H1 (cell line): ENCODE measurements at regions not wholly inside any gene's neighbourhood (a gene's known extent, or its start where the extent isn't known, plus 50 kb on each side); places are given as distances from the start of the nearest gene placed in this dataset.

Source experiments
- EP300 ChIP-seq, 2 experiments: IDR thresholded peaks; 1 replicate in 1 of 2; 2 replicates in 1 of 2; pipeline ENCODE4 v1.6.1; 2011 to 2012; ENCODE audit warnings: low read depth in 2 of 2, low read length in 2 of 2, mild to moderate bottlenecking in 2 of 2, borderline replicate concordance in 1 of 2, inconsistent platforms in 1 of 2, moderate library complexity in 1 of 2
- EZH2 ChIP-seq: fragments of 200-600 bp; sonication (generic); IDR thresholded peaks from 2 replicates; pipeline ENCODE4 v1.7.1; 2012; ENCODE audit warnings: low read depth, mild to moderate bottlenecking, moderate library complexity, low read length, inconsistent platforms; ENCODE audit not compliant: severe bottlenecking
- FOSL1 ChIP-seq: IDR thresholded peaks from 2 replicates; pipeline ENCODE4 v1.6.1; 2011; ENCODE audit warnings: mild to moderate bottlenecking, low read depth, low read length, moderate library complexity; ENCODE audit not compliant: insufficient read depth
- POLR2A ChIP-seq, 2 experiments: IDR thresholded peaks; 1 replicate in 1 of 2; 2 replicates in 1 of 2; pipeline ENCODE4 v1.6.1; 2011; ENCODE audit warnings: low read depth in 2 of 2, low read length in 2 of 2, mild to moderate bottlenecking in 2 of 2; ENCODE audit errors: control extremely low read depth in 1 of 2
- RFX5 ChIP-seq: IDR thresholded peaks from 2 replicates; pipeline ENCODE4 v1.6.1; 2011; ENCODE audit warnings: low read depth, low read length, improper control_type of control experiment, borderline replicate concordance
- SIN3A ChIP-seq, 2 experiments: IDR thresholded peaks in 1 of 2; conservative IDR thresholded peaks in 1 of 2; 2 replicates each; pipeline ENCODE4 v1.6.1; 2011 to 2012; ENCODE audit warnings: low read length in 2 of 2, improper control_type of control experiment in 1 of 2, low read depth in 1 of 2, mild to moderate bottlenecking in 1 of 2
- TAF1 ChIP-seq: IDR thresholded peaks from 2 replicates; pipeline ENCODE4 v1.6.1; 2011; ENCODE audit warnings: mild to moderate bottlenecking, low read depth, low read length
- TAF7 ChIP-seq: optimal IDR thresholded peaks from 2 replicates; pipeline ENCODE3; 2011; ENCODE audit warnings: low read depth, mild to moderate bottlenecking, inconsistent platforms, low read length, moderate library complexity, borderline replicate concordance
- ZNF274 ChIP-seq: IDR thresholded peaks from 2 replicates; pipeline ENCODE4 v1.7.0; 2012; ENCODE audit warnings: low read length, borderline replicate concordance; ENCODE audit errors: extremely low read depth
- TF ChIP-seq, protein P1 (sequence below), 3 experiments: IDR thresholded peaks; 1 replicate in 2 of 3; 2 replicates in 1 of 3; pipeline versions ENCODE4 v1.5.1 to v1.6.1; 2011; ENCODE audit warnings: low read length in 3 of 3, mild to moderate bottlenecking in 3 of 3, inconsistent platforms in 2 of 3, low read depth in 1 of 3, moderate library complexity in 1 of 3; ENCODE audit not compliant: insufficient read depth in 1 of 3; ENCODE audit errors: control extremely low read depth in 1 of 3

DNA sequence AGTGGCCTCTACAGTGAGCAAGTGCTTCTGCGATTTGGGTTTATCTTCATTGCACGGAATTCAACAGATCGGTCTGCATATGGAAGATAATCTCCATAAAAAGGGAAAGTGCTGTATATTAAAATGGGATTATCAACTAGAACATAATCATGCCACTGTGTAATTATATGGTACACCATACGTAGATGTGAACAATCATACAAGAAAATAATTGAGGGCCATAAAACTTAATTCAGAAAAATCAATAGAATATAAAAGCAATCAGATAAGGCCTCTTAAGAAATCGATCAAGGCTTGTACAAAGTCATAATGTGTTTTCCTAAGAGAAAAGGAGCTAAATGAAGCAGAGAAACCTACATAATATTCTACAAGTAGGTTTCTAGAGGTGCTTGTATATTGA is 157.5 kb upstream of the MGMT start:
- TF ChIP-seq, protein P1, sequence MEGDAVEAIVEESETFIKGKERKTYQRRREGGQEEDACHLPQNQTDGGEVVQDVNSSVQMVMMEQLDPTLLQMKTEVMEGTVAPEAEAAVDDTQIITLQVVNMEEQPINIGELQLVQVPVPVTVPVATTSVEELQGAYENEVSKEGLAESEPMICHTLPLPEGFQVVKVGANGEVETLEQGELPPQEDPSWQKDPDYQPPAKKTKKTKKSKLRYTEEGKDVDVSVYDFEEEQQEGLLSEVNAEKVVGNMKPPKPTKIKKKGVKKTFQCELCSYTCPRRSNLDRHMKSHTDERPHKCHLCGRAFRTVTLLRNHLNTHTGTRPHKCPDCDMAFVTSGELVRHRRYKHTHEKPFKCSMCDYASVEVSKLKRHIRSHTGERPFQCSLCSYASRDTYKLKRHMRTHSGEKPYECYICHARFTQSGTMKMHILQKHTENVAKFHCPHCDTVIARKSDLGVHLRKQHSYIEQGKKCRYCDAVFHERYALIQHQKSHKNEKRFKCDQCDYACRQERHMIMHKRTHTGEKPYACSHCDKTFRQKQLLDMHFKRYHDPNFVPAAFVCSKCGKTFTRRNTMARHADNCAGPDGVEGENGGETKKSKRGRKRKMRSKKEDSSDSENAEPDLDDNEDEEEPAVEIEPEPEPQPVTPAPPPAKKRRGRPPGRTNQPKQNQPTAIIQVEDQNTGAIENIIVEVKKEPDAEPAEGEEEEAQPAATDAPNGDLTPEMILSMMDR (IDR thresholded peaks at IDR 0.05; ENCODE audit: control extremely low read depth in 1 of 3, insufficient read depth in 1 of 3, low read depth in 1 of 3, low read length in 3 of 3): no peak
- TF ChIP-seq EZH2: no peak
- TF ChIP-seq TAF1: no peak
- no peak for TF ChIP-seq FOSL1
- no peak for TF ChIP-seq EP300 (IDR thresholded peaks at IDR 0.05; ENCODE audit: borderline replicate concordance in 1 of 2, low read depth in 2 of 2, low read length in 2 of 2)
- TF ChIP-seq TAF7: no peak
- TF ChIP-seq SIN3A (conservative IDR thresholded peaks at IDR 0.05 in 1 of 2, IDR thresholded peaks at IDR 0.05 in 1 of 2; ENCODE audit: low read depth in 1 of 2, low read length in 2 of 2): no peak
- no peak for TF ChIP-seq POLR2A (IDR thresholded peaks at IDR 0.05; ENCODE audit: control extremely low read depth in 1 of 2, low read depth in 2 of 2, low read length in 2 of 2)
- no peak for TF ChIP-seq RFX5
- no peak for TF ChIP-seq ZNF274
